WTC11 (cell line): ENCODE measurements at regions not wholly inside any gene's neighbourhood (a gene's known extent, or its start where the extent isn't known, plus 50 kb on each side); places are given as distances from the start of the nearest gene placed in this dataset.

Experiments used
- ATAC-seq: fragments of 200-7000 bp; cut with Tn5 transposase; 2 replicates; pipeline ENCODE4 v1.10.0; 2021; ENCODE audit warnings: mild to moderate bottlenecking, moderate library complexity
- CTCF ChIA-PET: fragments of 300-600 bp; sonication (Branson Sonifier 250); formaldehyde crosslinking; loops from one replicate; lab custom pipeline; 2021; ENCODE audit warnings: antibody characterized with exemption; lab: Charles Lee
- POLR2A ChIA-PET: fragments of 350-600 bp; sonication (Branson Sonifier 250); formaldehyde crosslinking; loops from one replicate; lab custom pipeline; 2021; ENCODE audit warnings: antibody characterized with exemption; lab: Charles Lee
- DNase-seq: peaks from one replicate; pipeline ENCODE4 v3.0.0; 2021; ENCODE audit warnings: low spot score
- H3K27ac Mint-ChIP-seq: 2 replicates; pipeline ENCODE4 v1.8.0; 2021; ENCODE audit warnings: mixed read lengths
- H3K27me3 Mint-ChIP-seq: 2 replicates; pipeline ENCODE4 v1.8.0; 2021; ENCODE audit warnings: low read depth, mild to moderate bottlenecking, moderate library complexity, mixed read lengths
- H3K36me3 Mint-ChIP-seq: 2 replicates; pipeline ENCODE4 v1.8.0; 2021; ENCODE audit warnings: mixed read lengths
- H3K4me1 Mint-ChIP-seq: 2 replicates; pipeline ENCODE4 v1.8.0; 2022; ENCODE audit warnings: mixed read lengths
- H3K4me3 Mint-ChIP-seq: 2 replicates; pipeline ENCODE4 v1.8.0; 2021; ENCODE audit warnings: mild to moderate bottlenecking, moderate library complexity, mixed read lengths
- H3K9me3 Mint-ChIP-seq: 2 replicates; pipeline ENCODE4 v1.8.0; 2021; ENCODE audit warnings: mixed read lengths
- FOXK1 ChIP-seq: sonication (generic); formaldehyde crosslinking; IDR thresholded peaks from 2 replicates; pipeline ENCODE4 v1.8.0; 2022; ENCODE audit warnings: mild to moderate bottlenecking, moderate library complexity, missing genetic modification reagents
- HMGA2 ChIP-seq: fragments of 250-450 bp; sonication (Bioruptor Pico); IDR thresholded peaks from 2 replicates; pipeline ENCODE4 v1.4.0; 2021; ENCODE audit warnings: mild to moderate bottlenecking, moderate library complexity
- NFYB ChIP-seq: sonication (generic); formaldehyde crosslinking; conservative IDR thresholded peaks from 2 replicates; pipeline ENCODE4 v1.8.0; 2022; ENCODE audit warnings: low read depth, missing genetic modification reagents
- NR1H2 ChIP-seq: sonication (generic); formaldehyde crosslinking; IDR thresholded peaks from 2 replicates; pipeline ENCODE4 v1.9.0; 2021; ENCODE audit warnings: mild to moderate bottlenecking, moderate library complexity, missing genetic modification reagents
- RORB ChIP-seq: fragments of 250-450 bp; sonication (Bioruptor Pico); IDR thresholded peaks from 2 replicates; pipeline ENCODE4 v1.9.0; 2021; ENCODE audit warnings: mild to moderate bottlenecking
- SMAD4 ChIP-seq: sonication (generic); formaldehyde crosslinking; IDR thresholded peaks from 2 replicates; pipeline ENCODE4 v1.8.0; 2022; ENCODE audit warnings: mild to moderate bottlenecking, missing genetic modification reagents
- ZNF121 ChIP-seq: sonication (generic); formaldehyde crosslinking; IDR thresholded peaks from 2 replicates; pipeline ENCODE4 v1.8.0; 2023; ENCODE audit warnings: missing genetic modification reagents
- ZNF317 ChIP-seq: sonication (generic); formaldehyde crosslinking; IDR thresholded peaks from 2 replicates; pipeline ENCODE4 v1.8.1; 2023; ENCODE audit warnings: low read depth, mild to moderate bottlenecking, moderate library complexity, missing genetic modification reagents, borderline replicate concordance
- TF ChIP-seq, protein P1 (sequence below): fragments of 250-450 bp; sonication (Bioruptor Pico); IDR thresholded peaks from 2 replicates; pipeline ENCODE4 v1.9.0; 2021; ENCODE audit warnings: mild to moderate bottlenecking
- TF ChIP-seq, protein P2 (sequence below): sonication (generic); formaldehyde crosslinking; conservative IDR thresholded peaks from 2 replicates; pipeline ENCODE4 v1.8.1; 2023; ENCODE audit warnings: mild to moderate bottlenecking, low read depth, missing genetic modification reagents, moderate library complexity
- TF ChIP-seq, protein P3 (sequence below): sonication (generic); formaldehyde crosslinking; IDR thresholded peaks from 2 replicates; pipeline ENCODE4 v1.8.0; 2022; ENCODE audit warnings: missing genetic modification reagents
- TF ChIP-seq, protein P4 (sequence below): sonication (generic); formaldehyde crosslinking; IDR thresholded peaks from 2 replicates; pipeline ENCODE4 v1.8.0; 2022; ENCODE audit warnings: mild to moderate bottlenecking, missing genetic modification reagents
- TF ChIP-seq, protein P5 (sequence below): sonication (generic); formaldehyde crosslinking; IDR thresholded peaks from 2 replicates; pipeline ENCODE4 v1.8.0; 2022; ENCODE audit warnings: mild to moderate bottlenecking, missing genetic modification reagents
- TF ChIP-seq, protein P6 (sequence below): sonication (generic); formaldehyde crosslinking; IDR thresholded peaks from 2 replicates; pipeline ENCODE4 v1.8.1; 2022; ENCODE audit warnings: missing genetic modification reagents, borderline replicate concordance
- TF ChIP-seq, protein P7 (sequence below): fragments of 250-450 bp; sonication (Bioruptor Pico); IDR thresholded peaks from 2 replicates; pipeline ENCODE4 v1.9.0; 2021; ENCODE audit warnings: mild to moderate bottlenecking

DNA sequence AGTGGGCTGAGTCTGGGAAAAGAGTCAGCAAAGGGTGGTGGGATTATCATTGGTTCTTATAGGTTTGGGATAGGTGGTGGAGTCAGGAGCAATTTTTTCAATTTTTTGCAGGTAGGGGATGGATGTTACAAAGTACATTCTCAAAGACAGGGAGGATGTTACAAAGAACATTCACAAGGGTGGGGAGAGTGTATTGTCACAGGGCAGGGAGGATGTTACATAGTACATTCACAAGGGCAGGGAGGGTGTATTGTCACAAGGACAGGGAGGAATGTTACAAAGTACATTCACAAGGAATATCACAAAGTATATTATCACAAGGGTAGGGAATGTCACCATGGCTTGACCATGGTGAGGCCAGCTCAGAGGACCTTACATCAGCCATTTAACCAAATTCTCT, 58.6 kb upstream of the WDR75 start:
- Mint-ChIP-seq H3K27ac (no peak overlapping the region), H3K4me3 (no peak overlapping the region), H3K27me3 (no peaks in the 10 kb centered on the region), H3K9me3 (peaks cover 7% of the 10 kb centered on the region), H3K36me3 (no peaks in the 10 kb centered on the region), H3K4me1 (peaks cover 17% of the 10 kb centered on the region)
- ATAC-seq (no peak), DNase-seq (no peak)
- ChIA-PET POLR2A (no interaction called here), CTCF (no interaction called here)
- no peak for TF ChIP-seq ZNF121 (CRISPR knock-in tag)
- TF ChIP-seq, protein P1, sequence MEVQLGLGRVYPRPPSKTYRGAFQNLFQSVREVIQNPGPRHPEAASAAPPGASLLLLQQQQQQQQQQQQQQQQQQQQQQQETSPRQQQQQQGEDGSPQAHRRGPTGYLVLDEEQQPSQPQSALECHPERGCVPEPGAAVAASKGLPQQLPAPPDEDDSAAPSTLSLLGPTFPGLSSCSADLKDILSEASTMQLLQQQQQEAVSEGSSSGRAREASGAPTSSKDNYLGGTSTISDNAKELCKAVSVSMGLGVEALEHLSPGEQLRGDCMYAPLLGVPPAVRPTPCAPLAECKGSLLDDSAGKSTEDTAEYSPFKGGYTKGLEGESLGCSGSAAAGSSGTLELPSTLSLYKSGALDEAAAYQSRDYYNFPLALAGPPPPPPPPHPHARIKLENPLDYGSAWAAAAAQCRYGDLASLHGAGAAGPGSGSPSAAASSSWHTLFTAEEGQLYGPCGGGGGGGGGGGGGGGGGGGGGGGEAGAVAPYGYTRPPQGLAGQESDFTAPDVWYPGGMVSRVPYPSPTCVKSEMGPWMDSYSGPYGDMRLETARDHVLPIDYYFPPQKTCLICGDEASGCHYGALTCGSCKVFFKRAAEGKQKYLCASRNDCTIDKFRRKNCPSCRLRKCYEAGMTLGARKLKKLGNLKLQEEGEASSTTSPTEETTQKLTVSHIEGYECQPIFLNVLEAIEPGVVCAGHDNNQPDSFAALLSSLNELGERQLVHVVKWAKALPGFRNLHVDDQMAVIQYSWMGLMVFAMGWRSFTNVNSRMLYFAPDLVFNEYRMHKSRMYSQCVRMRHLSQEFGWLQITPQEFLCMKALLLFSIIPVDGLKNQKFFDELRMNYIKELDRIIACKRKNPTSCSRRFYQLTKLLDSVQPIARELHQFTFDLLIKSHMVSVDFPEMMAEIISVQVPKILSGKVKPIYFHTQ, result no peak
- TF ChIP-seq, protein P2, sequence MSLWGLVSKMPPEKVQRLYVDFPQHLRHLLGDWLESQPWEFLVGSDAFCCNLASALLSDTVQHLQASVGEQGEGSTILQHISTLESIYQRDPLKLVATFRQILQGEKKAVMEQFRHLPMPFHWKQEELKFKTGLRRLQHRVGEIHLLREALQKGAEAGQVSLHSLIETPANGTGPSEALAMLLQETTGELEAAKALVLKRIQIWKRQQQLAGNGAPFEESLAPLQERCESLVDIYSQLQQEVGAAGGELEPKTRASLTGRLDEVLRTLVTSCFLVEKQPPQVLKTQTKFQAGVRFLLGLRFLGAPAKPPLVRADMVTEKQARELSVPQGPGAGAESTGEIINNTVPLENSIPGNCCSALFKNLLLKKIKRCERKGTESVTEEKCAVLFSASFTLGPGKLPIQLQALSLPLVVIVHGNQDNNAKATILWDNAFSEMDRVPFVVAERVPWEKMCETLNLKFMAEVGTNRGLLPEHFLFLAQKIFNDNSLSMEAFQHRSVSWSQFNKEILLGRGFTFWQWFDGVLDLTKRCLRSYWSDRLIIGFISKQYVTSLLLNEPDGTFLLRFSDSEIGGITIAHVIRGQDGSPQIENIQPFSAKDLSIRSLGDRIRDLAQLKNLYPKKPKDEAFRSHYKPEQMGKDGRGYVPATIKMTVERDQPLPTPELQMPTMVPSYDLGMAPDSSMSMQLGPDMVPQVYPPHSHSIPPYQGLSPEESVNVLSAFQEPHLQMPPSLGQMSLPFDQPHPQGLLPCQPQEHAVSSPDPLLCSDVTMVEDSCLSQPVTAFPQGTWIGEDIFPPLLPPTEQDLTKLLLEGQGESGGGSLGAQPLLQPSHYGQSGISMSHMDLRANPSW (CRISPR knock-in tag), result no peak
- TF ChIP-seq, protein P3, sequence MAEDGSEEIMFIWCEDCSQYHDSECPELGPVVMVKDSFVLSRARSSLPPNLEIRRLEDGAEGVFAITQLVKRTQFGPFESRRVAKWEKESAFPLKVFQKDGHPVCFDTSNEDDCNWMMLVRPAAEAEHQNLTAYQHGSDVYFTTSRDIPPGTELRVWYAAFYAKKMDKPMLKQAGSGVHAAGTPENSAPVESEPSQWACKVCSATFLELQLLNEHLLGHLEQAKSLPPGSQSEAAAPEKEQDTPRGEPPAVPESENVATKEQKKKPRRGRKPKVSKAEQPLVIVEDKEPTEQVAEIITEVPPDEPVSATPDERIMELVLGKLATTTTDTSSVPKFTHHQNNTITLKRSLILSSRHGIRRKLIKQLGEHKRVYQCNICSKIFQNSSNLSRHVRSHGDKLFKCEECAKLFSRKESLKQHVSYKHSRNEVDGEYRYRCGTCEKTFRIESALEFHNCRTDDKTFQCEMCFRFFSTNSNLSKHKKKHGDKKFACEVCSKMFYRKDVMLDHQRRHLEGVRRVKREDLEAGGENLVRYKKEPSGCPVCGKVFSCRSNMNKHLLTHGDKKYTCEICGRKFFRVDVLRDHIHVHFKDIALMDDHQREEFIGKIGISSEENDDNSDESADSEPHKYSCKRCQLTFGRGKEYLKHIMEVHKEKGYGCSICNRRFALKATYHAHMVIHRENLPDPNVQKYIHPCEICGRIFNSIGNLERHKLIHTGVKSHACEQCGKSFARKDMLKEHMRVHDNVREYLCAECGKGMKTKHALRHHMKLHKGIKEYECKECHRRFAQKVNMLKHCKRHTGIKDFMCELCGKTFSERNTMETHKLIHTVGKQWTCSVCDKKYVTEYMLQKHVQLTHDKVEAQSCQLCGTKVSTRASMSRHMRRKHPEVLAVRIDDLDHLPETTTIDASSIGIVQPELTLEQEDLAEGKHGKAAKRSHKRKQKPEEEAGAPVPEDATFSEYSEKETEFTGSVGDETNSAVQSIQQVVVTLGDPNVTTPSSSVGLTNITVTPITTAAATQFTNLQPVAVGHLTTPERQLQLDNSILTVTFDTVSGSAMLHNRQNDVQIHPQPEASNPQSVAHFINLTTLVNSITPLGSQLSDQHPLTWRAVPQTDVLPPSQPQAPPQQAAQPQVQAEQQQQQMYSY (CRISPR knock-in tag), result no peak
- no peak for TF ChIP-seq HMGA2

DNA sequence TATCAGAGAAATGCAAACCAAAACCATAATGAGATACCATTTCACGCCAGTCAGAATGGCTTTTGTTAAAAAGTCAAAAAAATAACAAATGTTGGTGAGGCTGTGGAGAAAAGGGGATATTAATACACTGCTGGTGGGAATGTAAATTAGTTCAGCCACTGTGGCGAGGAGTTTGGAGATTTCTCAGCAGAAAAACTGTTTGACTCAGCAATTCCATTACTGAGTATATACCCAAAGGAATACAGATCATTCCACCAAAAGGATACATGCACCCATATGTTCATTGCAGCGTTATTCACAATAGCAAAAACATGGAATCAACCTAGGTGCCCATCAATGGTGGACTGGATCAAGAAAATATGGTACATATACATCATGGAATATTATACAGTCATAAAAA, 54.5 kb upstream of the WDR75 start:
- TF ChIP-seq, protein P4, sequence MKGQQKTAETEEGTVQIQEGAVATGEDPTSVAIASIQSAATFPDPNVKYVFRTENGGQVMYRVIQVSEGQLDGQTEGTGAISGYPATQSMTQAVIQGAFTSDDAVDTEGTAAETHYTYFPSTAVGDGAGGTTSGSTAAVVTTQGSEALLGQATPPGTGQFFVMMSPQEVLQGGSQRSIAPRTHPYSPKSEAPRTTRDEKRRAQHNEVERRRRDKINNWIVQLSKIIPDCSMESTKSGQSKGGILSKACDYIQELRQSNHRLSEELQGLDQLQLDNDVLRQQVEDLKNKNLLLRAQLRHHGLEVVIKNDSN (CRISPR knock-in tag), result no peak
- no peak for TF ChIP-seq NR1H2
- TF ChIP-seq, protein P5, sequence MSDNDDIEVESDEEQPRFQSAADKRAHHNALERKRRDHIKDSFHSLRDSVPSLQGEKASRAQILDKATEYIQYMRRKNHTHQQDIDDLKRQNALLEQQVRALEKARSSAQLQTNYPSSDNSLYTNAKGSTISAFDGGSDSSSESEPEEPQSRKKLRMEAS (CRISPR knock-in tag), result no peak
- no peak for TF ChIP-seq SMAD4 (CRISPR knock-in tag)
- no peak for TF ChIP-seq HMGA2
- no peak for TF ChIP-seq ZNF317 (CRISPR knock-in tag)
- no peak for TF ChIP-seq FOXK1 (CRISPR knock-in tag)
- TF ChIP-seq RORB (CRISPR knock-in tag), result no peak
- TF ChIP-seq, protein P6, sequence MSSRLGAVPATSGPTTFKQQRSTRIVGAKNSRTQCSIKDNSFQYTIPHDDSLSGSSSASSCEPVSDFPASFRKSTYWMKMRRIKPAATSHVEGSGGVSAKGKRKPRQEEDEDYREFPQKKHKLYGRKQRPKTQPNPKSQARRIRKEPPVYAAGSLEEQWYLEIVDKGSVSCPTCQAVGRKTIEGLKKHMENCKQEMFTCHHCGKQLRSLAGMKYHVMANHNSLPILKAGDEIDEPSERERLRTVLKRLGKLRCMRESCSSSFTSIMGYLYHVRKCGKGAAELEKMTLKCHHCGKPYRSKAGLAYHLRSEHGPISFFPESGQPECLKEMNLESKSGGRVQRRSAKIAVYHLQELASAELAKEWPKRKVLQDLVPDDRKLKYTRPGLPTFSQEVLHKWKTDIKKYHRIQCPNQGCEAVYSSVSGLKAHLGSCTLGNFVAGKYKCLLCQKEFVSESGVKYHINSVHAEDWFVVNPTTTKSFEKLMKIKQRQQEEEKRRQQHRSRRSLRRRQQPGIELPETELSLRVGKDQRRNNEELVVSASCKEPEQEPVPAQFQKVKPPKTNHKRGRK (CRISPR knock-in tag), result no peak
- TF ChIP-seq, protein P7, sequence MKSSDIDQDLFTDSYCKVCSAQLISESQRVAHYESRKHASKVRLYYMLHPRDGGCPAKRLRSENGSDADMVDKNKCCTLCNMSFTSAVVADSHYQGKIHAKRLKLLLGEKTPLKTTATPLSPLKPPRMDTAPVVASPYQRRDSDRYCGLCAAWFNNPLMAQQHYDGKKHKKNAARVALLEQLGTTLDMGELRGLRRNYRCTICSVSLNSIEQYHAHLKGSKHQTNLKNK (CRISPR knock-in tag), result no peak
- no peak for TF ChIP-seq NFYB (CRISPR knock-in tag)
- TF ChIP-seq, protein P1, result no peak
- TF ChIP-seq, all 79 proteins: peak for 0
- H3K27me3 Mint-ChIP-seq, result no peaks in the 10 kb centered on the region

More for the DNA sequence above, 54.5 kb upstream of the WDR75 start:
- Mint-ChIP-seq H3K36me3 (no peaks in the 10 kb centered on the region), H3K4me1 (no peaks in the 10 kb centered on the region), H3K9me3 (peaks cover 7% of the 10 kb centered on the region), H3K27ac (no peak overlapping the region), H3K4me3 (no peak overlapping the region)
- CTCF ChIA-PET, result no interaction called here
- DNase-seq, result no peak
- POLR2A ChIA-PET, result no interaction called here
- ATAC-seq, result no peak
